ENCODE measurements at regions not wholly inside any gene's neighbourhood (a gene's known extent, or its start where the extent isn't known, plus 50 kb on each side); places are given as distances from the start of the nearest gene placed in this dataset.
"Not testable (repeated sequence)": the region's sequence is repeated elsewhere in the genome, so short reads cannot be mapped to it uniquely, and the experiment has no call there.

GRCh38 chr11:123330071-123330470 is 100.0 kb upstream of the GRAMD1B start:
- TF ChIP-seq CTCF (IDR thresholded peaks at IDR 0.05; ENCODE audit: insufficient read depth, low read length, severe bottlenecking), result no peak
- Histone ChIP-seq H3K4me3 (ENCODE audit: low read depth, low read length) (no peak overlapping the region), H3K36me3 (ENCODE audit: control insufficient read depth, insufficient read depth, low read length) (no peaks in the 10 kb centered on the region), H3K27me3 (ENCODE audit: control insufficient read depth, insufficient read depth, low read length) (peaks cover 2% of the 10 kb centered on the region)
- FAIRE-seq (no peak), DNase-seq (ENCODE audit: low read depth) (no peak)

- DNase-seq (ENCODE audit: low read depth) (no peak), FAIRE-seq (no peak)
- Histone ChIP-seq H3K27me3 (ENCODE audit: control insufficient read depth, insufficient read depth, low read length) (peaks cover 2% of the 10 kb centered on the region), H3K4me3 (ENCODE audit: low read depth, low read length) (no peak overlapping the region), H3K36me3 (ENCODE audit: control insufficient read depth, insufficient read depth, low read length) (no peaks in the 10 kb centered on the region)
- TF ChIP-seq CTCF (IDR thresholded peaks at IDR 0.05; ENCODE audit: insufficient read depth, low read length, severe bottlenecking), result no peak
Measured at GRCh38 chr11:123328281-123328867, 101.7 kb upstream of the GRAMD1B start.

- no peak for DNase-seq (ENCODE audit: low read depth)
- peaks cover 2% of the 10 kb centered on the region for H3K27me3 ChIP-seq (ENCODE audit: control insufficient read depth, insufficient read depth, low read length)
Measured at GRCh38 chr11:123325533-123325932, 104.5 kb upstream of the GRAMD1B start.

GRCh38 chr11:123323568-123323967 is 106.5 kb upstream of the GRAMD1B start:
- no peak overlapping the region for H3K4me3 ChIP-seq (ENCODE audit: low read depth, low read length)
- DNase-seq (ENCODE audit: low read depth) (no peak), FAIRE-seq (no peak)
- peaks cover 3% of the 10 kb centered on the region for H3K27me3 ChIP-seq (ENCODE audit: control insufficient read depth, insufficient read depth, low read length)
- no peak for TF ChIP-seq CTCF (IDR thresholded peaks at IDR 0.05; ENCODE audit: insufficient read depth, low read length, severe bottlenecking)
- H3K36me3 ChIP-seq (ENCODE audit: control insufficient read depth, insufficient read depth, low read length), result no peaks in the 10 kb centered on the region

More at GRCh38 chr11:123325533-123325932, 104.5 kb upstream of the GRAMD1B start:
- H3K36me3 ChIP-seq (ENCODE audit: control insufficient read depth, insufficient read depth, low read length), result no peaks in the 10 kb centered on the region
- peak; percentile 76 for FAIRE-seq
- TF ChIP-seq CTCF (IDR thresholded peaks at IDR 0.05; ENCODE audit: insufficient read depth, low read length, severe bottlenecking), result no peak
- H3K4me3 ChIP-seq (ENCODE audit: low read depth, low read length), result no peak overlapping the region

- FAIRE-seq, result no peak
- TF ChIP-seq CTCF (IDR thresholded peaks at IDR 0.05; ENCODE audit: insufficient read depth, low read length, severe bottlenecking), result no peak
- Histone ChIP-seq H3K36me3 (ENCODE audit: control insufficient read depth, insufficient read depth, low read length) (no peaks in the 10 kb centered on the region), H3K27me3 (ENCODE audit: control insufficient read depth, insufficient read depth, low read length) (peaks cover 3% of the 10 kb centered on the region), H3K4me3 (ENCODE audit: low read depth, low read length) (no peak overlapping the region)
- DNase-seq (ENCODE audit: low read depth), result no peak
Measured at GRCh38 chr11:123321636-123322035, 108.4 kb upstream of the GRAMD1B start.

GRCh38 chr11:123318623-123319022 is 111.4 kb upstream of the GRAMD1B start:
- DNase-seq (ENCODE audit: low read depth) (no peak), FAIRE-seq (no peak)
- TF ChIP-seq CTCF (IDR thresholded peaks at IDR 0.05; ENCODE audit: insufficient read depth, low read length, severe bottlenecking), result no peak
- no peaks in the 10 kb centered on the region for H3K36me3 ChIP-seq (ENCODE audit: control insufficient read depth, insufficient read depth, low read length)
- no peak overlapping the region for H3K4me3 ChIP-seq (ENCODE audit: low read depth, low read length)
- peaks cover 3% of the 10 kb centered on the region for H3K27me3 ChIP-seq (ENCODE audit: control insufficient read depth, insufficient read depth, low read length)

GRCh38 chr11:123318132-123318531 is 111.9 kb upstream of the GRAMD1B start:
- H3K36me3 ChIP-seq (ENCODE audit: control insufficient read depth, insufficient read depth, low read length); H3K4me3 ChIP-seq (ENCODE audit: low read depth, low read length); FAIRE-seq; H3K27me3 ChIP-seq (ENCODE audit: control insufficient read depth, insufficient read depth, low read length); DNase-seq (ENCODE audit: low read depth): not testable (repeated sequence)

Data from bronchial epithelial cell (primary cell).